ENCODE measurements at regions not wholly inside any gene's neighbourhood (a gene's known extent, or its start where the extent isn't known, plus 50 kb on each side); places are given as distances from the start of the nearest gene placed in this dataset.

GRCh38 chr7:428387-428786 is 91.3 kb downstream of the PDGFA start:
- intact Hi-C loops (cut with DNase I; ENCODE audit: low total_unique reads) = no loop called here
- no peak overlapping the region for H3K27ac ChIP-seq
- no peaks in the 10 kb centered on the region for H3K27me3 ChIP-seq
- H3K4me3 ChIP-seq = no peak overlapping the region
- H3K36me3 ChIP-seq = no peaks in the 10 kb centered on the region
- DNase-seq = no peak
- H3K4me1 ChIP-seq = no peaks in the 10 kb centered on the region
- in situ Hi-C loops (cut with MboI; ENCODE audit: low pct_ligation_motif_present in 1 of 4, low pct_unique_long_range_greater_than_20kb in 1 of 4, low sequenced_read_pairs in 3 of 4) = no loop called here
- TF ChIP-seq POLR2AphosphoS5 (IDR thresholded peaks at IDR 0.05) = no peak
- TF ChIP-seq, protein P1, sequence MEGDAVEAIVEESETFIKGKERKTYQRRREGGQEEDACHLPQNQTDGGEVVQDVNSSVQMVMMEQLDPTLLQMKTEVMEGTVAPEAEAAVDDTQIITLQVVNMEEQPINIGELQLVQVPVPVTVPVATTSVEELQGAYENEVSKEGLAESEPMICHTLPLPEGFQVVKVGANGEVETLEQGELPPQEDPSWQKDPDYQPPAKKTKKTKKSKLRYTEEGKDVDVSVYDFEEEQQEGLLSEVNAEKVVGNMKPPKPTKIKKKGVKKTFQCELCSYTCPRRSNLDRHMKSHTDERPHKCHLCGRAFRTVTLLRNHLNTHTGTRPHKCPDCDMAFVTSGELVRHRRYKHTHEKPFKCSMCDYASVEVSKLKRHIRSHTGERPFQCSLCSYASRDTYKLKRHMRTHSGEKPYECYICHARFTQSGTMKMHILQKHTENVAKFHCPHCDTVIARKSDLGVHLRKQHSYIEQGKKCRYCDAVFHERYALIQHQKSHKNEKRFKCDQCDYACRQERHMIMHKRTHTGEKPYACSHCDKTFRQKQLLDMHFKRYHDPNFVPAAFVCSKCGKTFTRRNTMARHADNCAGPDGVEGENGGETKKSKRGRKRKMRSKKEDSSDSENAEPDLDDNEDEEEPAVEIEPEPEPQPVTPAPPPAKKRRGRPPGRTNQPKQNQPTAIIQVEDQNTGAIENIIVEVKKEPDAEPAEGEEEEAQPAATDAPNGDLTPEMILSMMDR (IDR thresholded peaks at IDR 0.05) = no peak
- no peak for TF ChIP-seq EP300 (IDR thresholded peaks at IDR 0.05; ENCODE audit: low read depth)
- TF ChIP-seq POLR2A (IDR thresholded peaks at IDR 0.05) = no peak
- WGBS, 2 donors (ENCODE audit: low coverage in 1 of 2) = 92 to 93% methylated on average over 6 to 18 of the region's 18 CpGs
- no peaks in the 10 kb centered on the region for H3K9me3 ChIP-seq

DNA sequence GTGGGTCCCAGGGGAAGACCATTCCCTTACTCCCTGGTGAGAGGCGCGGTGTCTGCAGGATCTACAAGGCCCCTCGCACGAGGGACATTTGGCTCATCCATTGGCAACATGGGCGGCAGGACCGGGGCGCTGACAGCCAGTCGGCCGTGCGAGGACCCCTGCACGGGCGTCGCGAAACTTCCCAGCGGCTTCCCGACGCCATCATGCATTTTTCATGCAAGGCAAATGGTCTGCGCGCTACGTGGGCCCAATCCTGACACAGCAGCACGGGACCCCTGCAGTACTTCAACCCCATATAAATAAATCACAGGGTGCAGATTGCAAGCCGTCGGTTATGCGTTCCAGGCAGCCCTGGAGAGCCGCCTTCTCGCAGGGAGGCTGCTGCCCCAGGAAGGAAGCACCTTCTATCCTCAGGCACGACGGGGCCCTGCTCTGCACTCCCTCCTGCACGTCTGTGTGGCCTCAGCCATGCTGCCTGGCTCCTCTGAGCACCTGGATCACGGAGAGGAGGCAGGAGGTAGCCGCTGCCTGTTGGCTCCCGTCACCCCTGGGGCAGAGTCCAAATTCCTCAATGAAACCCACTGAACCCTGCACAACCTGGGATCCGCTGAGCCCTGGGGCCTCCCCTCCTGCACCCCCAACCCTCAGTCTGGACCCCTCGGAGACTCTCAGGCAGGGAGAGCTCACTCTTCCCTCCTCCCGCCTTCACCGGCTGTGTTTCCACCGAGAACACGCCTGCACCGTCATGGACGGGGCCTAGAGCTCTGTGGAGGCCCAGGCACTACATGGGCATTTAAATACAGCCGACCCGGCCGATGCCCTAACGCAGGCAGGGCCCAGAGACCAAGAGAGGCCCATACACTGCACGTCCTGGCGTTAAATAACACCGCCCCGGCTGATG is 90.5 kb downstream of the PDGFA start:
- intact Hi-C loops (cut with DNase I; ENCODE audit: low total_unique reads) = no loop called here
- no peak for TF ChIP-seq POLR2AphosphoS5 (IDR thresholded peaks at IDR 0.05)
- no peak for TF ChIP-seq POLR2A (IDR thresholded peaks at IDR 0.05)
- TF ChIP-seq, protein P1 (IDR thresholded peaks at IDR 0.05) = no peak
- no peak for TF ChIP-seq EP300 (IDR thresholded peaks at IDR 0.05; ENCODE audit: low read depth)
- no peaks in the 10 kb centered on the region for H3K36me3 ChIP-seq
- H3K27ac ChIP-seq = no peak overlapping the region
- H3K4me1 ChIP-seq = no peaks in the 10 kb centered on the region
- no peaks in the 10 kb centered on the region for H3K9me3 ChIP-seq
- no peak overlapping the region for H3K4me3 ChIP-seq
- H3K27me3 ChIP-seq = no peaks in the 10 kb centered on the region
- WGBS, 2 donors (ENCODE audit: low coverage in 1 of 2) = 94% methylated on average over 48 of the region's 48 CpGs; no CpG with 5 or more reads in 1 of the 2 donors
- in situ Hi-C loops (cut with MboI; ENCODE audit: low pct_ligation_motif_present in 1 of 4, low pct_unique_long_range_greater_than_20kb in 1 of 4, low sequenced_read_pairs in 3 of 4) = no loop called here
- DNase-seq = no peak

DNA sequence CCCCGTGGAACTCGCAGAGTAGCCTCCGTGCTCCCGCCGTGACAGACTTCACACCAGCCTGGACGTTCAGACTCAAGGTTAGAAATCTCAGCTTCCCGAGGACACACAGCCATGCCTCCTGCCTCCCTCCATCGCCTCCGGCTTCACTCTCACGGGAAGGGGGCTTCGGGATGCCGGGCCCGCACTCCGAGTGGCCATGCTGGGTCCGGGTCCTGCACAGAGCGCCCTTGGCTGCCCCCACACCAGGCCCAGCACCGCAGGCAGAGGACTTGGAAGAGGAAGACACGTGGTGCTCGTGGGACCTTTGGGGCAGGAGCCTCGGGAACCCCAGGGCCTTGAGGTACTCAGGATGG is 89.8 kb downstream of the PDGFA start:
- Histone ChIP-seq H3K27me3 (no peaks in the 10 kb centered on the region), H3K4me1 (no peaks in the 10 kb centered on the region), H3K4me3 (no peak overlapping the region), H3K36me3 (no peaks in the 10 kb centered on the region), H3K27ac (no peak overlapping the region), H3K9me3 (no peaks in the 10 kb centered on the region)
- TF ChIP-seq, protein P1 (IDR thresholded peaks at IDR 0.05) = no peak
- TF ChIP-seq EP300 (IDR thresholded peaks at IDR 0.05; ENCODE audit: low read depth) (no peak), POLR2AphosphoS5 (IDR thresholded peaks at IDR 0.05) (no peak), POLR2A (IDR thresholded peaks at IDR 0.05) (no peak)
- in situ Hi-C loops (cut with MboI; ENCODE audit: low pct_ligation_motif_present in 1 of 4, low pct_unique_long_range_greater_than_20kb in 1 of 4, low sequenced_read_pairs in 3 of 4) (no loop called here), intact Hi-C loops (cut with DNase I; ENCODE audit: low total_unique reads) (no loop called here)
- 84% methylated on average over 20 of the region's 20 CpGs; no CpG with 5 or more reads in 1 of the 2 donors for WGBS, 2 donors (ENCODE audit: low coverage in 1 of 2)
- DNase-seq = no peak

- in situ Hi-C loops (cut with MboI; ENCODE audit: low pct_ligation_motif_present in 1 of 4, low pct_unique_long_range_greater_than_20kb in 1 of 4, low sequenced_read_pairs in 3 of 4) = no loop called here
- Histone ChIP-seq H3K36me3 (no peaks in the 10 kb centered on the region), H3K9me3 (no peaks in the 10 kb centered on the region), H3K4me1 (peaks cover 0 to 7% (median 2%) of the 10 kb centered on the region in 4 donors), H3K4me3 (no peak overlapping the region), H3K27me3 (no peaks in the 10 kb centered on the region), H3K27ac (no peak overlapping the region)
- WGBS, 2 donors (ENCODE audit: low coverage in 1 of 2) = 93 to 94% methylated on average over 8 to 24 of the region's 24 CpGs
- no peak for TF ChIP-seq EP300 (IDR thresholded peaks at IDR 0.05; ENCODE audit: low read depth)
- no peak for TF ChIP-seq POLR2AphosphoS5 (IDR thresholded peaks at IDR 0.05)
- TF ChIP-seq, protein P1 (IDR thresholded peaks at IDR 0.05) = no peak
- TF ChIP-seq POLR2A (IDR thresholded peaks at IDR 0.05) = no peak
- DNase-seq = no peak
- intact Hi-C loops (cut with DNase I; ENCODE audit: low total_unique reads) = no loop called here
Measured at GRCh38 chr7:431041-431440, 88.6 kb downstream of the PDGFA start.

All from transverse colon (tissue), 4 donors.